Endodermal cell (in vitro differentiated cells): ENCODE measurements at regions not wholly inside any gene's neighbourhood (a gene's known extent, or its start where the extent isn't known, plus 50 kb on each side); places are given as distances from the start of the nearest gene placed in this dataset.

Source experiments
- DNase-seq: peaks from one replicate; pipeline ENCODE4 v3.0.0-alpha.2; 2017
- H3K27ac ChIP-seq: 2 replicates; pipeline ENCODE4 v1.5.1; 2013; ENCODE audit warnings: mild to moderate bottlenecking, low read depth, low read length, moderate library complexity
- H3K27me3 ChIP-seq: 2 replicates; pipeline ENCODE4 v1.6.1; 2013; ENCODE audit warnings: mild to moderate bottlenecking, low read length, moderate library complexity; ENCODE audit not compliant: insufficient read depth, control insufficient read depth, poor library complexity, severe bottlenecking
- H3K36me3 ChIP-seq: 2 replicates; pipeline ENCODE4 v1.7.0; 2013; ENCODE audit warnings: mild to moderate bottlenecking, low read length, moderate library complexity; ENCODE audit not compliant: control insufficient read depth, insufficient read depth
- H3K4me1 ChIP-seq: one replicate; pipeline ENCODE4 v1.7.0; 2013; ENCODE audit warnings: low read length; ENCODE audit not compliant: control insufficient read depth, insufficient read depth
- H3K4me3 ChIP-seq: 2 replicates; pipeline ENCODE4 v1.5.1; 2013; ENCODE audit warnings: mild to moderate bottlenecking, low read length, moderate library complexity
- H3K9ac ChIP-seq: 2 replicates; pipeline ENCODE4 v1.6.1; 2013; ENCODE audit warnings: mild to moderate bottlenecking, low read length, moderate library complexity; ENCODE audit not compliant: poor library complexity, severe bottlenecking; ENCODE audit errors: extremely low read depth
- H3K9me3 ChIP-seq: 2 replicates; pipeline ENCODE4 v1.6.1; 2013; ENCODE audit warnings: mild to moderate bottlenecking, low read length, moderate library complexity; ENCODE audit not compliant: control insufficient read depth
- H3K27ac Mint-ChIP-seq: 2 replicates; pipeline ENCODE4 v1.8.0; 2020; ENCODE audit warnings: mixed read lengths
- H3K27me3 Mint-ChIP-seq: 2 replicates; pipeline ENCODE4 v1.8.0; 2021; ENCODE audit warnings: mild to moderate bottlenecking, mixed read lengths; ENCODE audit not compliant: insufficient read depth
- H3K36me3 Mint-ChIP-seq: 2 replicates; pipeline ENCODE4 v1.8.0; 2020; ENCODE audit warnings: low read depth, mixed read lengths
- H3K4me1 Mint-ChIP-seq: 2 replicates; pipeline ENCODE4 v1.8.0; 2020; ENCODE audit warnings: mixed read lengths
- H3K4me3 Mint-ChIP-seq: 2 replicates; pipeline ENCODE4 v1.8.0; 2020; ENCODE audit warnings: mild to moderate bottlenecking, moderate library complexity, mixed read lengths
- H3K9me3 Mint-ChIP-seq: 2 replicates; pipeline ENCODE4 v1.8.0; 2020; ENCODE audit warnings: mild to moderate bottlenecking, mixed read lengths
- CTCF ChIP-seq: fragments of 200-600 bp; sonication (generic); conservative IDR thresholded peaks from 2 replicates; pipeline ENCODE4 v1.5.0; 2021; ENCODE audit warnings: antibody characterized with exemption, mild to moderate bottlenecking
- WGBS, 2 experiments: methylation state at CpG; one replicate each; pipeline versions ENCODE4 v1.1.5 to v1.1.7; 2013; ENCODE audit warnings: missing lambda C conversion rate in 2 of 2, mixed read lengths in 1 of 2; ENCODE audit not compliant: insufficient coverage in 1 of 2, insufficient read length in 1 of 2; 5-methylcytosine and 5-hydroxymethylcytosine counted together

- no peaks in the 10 kb centered on the region for H3K27me3 ChIP-seq
- H3K4me3 ChIP-seq, result no peak overlapping the region
- Mint-ChIP-seq H3K36me3 (no peaks in the 10 kb centered on the region), H3K9me3 (no peaks in the 10 kb centered on the region), H3K4me3 (no peak overlapping the region), H3K4me1 (no peaks in the 10 kb centered on the region), H3K27ac (no peak overlapping the region), H3K27me3 (no peaks in the 10 kb centered on the region)
- no peaks in the 10 kb centered on the region for H3K36me3 ChIP-seq
- WGBS, 2 experiments, result 93 to 100% methylated on average over 1 to 2 of the region's 2 CpGs
- TF ChIP-seq CTCF, result no peak
- H3K9ac ChIP-seq, result no peak overlapping the region
- DNase-seq, result no peak
- H3K9me3 ChIP-seq, result no peaks in the 10 kb centered on the region
- H3K27ac ChIP-seq, result no peak overlapping the region
- no peaks in the 10 kb centered on the region for H3K4me1 ChIP-seq
Observed at GRCh38 chr12:91344408-91344807, 161.8 kb upstream of the DCN start.

GRCh38 chr12:91343010-91343409 is 160.4 kb upstream of the DCN start:
- no peak for TF ChIP-seq CTCF
- Mint-ChIP-seq H3K4me3 (no peak overlapping the region), H3K27ac (no peak overlapping the region), H3K36me3 (no peaks in the 10 kb centered on the region), H3K4me1 (no peaks in the 10 kb centered on the region), H3K27me3 (no peaks in the 10 kb centered on the region), H3K9me3 (no peaks in the 10 kb centered on the region)
- H3K27me3 ChIP-seq, result no peaks in the 10 kb centered on the region
- H3K36me3 ChIP-seq, result no peaks in the 10 kb centered on the region
- no peak for DNase-seq
- H3K4me3 ChIP-seq, result no peak overlapping the region
- no peaks in the 10 kb centered on the region for H3K4me1 ChIP-seq
- H3K9ac ChIP-seq, result no peak overlapping the region
- WGBS, 2 experiments, result 100% methylated on average over 1 of the region's 2 CpGs; no CpG with 5 or more reads in 1 of the 2 experiments
- H3K9me3 ChIP-seq, result no peaks in the 10 kb centered on the region
- H3K27ac ChIP-seq, result no peak overlapping the region

GRCh38 chr12:91339106-91339505 is 156.5 kb upstream of the DCN start:
- H3K27ac Mint-ChIP-seq, result no peak overlapping the region
- H3K4me1 Mint-ChIP-seq, result no peaks in the 10 kb centered on the region
- H3K27ac ChIP-seq, result no peak overlapping the region
- no peak overlapping the region for H3K4me3 ChIP-seq
- H3K36me3 Mint-ChIP-seq, result no peaks in the 10 kb centered on the region
- H3K27me3 Mint-ChIP-seq, result no peaks in the 10 kb centered on the region
- peaks cover 1% of the 10 kb centered on the region for H3K27me3 ChIP-seq
- H3K4me1 ChIP-seq, result no peaks in the 10 kb centered on the region
- no peak overlapping the region for H3K4me3 Mint-ChIP-seq
- H3K9me3 ChIP-seq, result no peaks in the 10 kb centered on the region
- DNase-seq, result no peak
- H3K9me3 Mint-ChIP-seq, result no peaks in the 10 kb centered on the region
- 100% methylated on average over 2 of the region's 2 CpGs; no CpG with 5 or more reads in 1 of the 2 experiments for WGBS, 2 experiments
- H3K36me3 ChIP-seq, result no peaks in the 10 kb centered on the region
- no peak overlapping the region for H3K9ac ChIP-seq
- TF ChIP-seq CTCF, result no peak
